B cell (primary cell): ENCODE measurements at regions not wholly inside any gene's neighbourhood (a gene's known extent, or its start where the extent isn't known, plus 50 kb on each side); places are given as distances from the start of the nearest gene placed in this dataset.
"Not testable (repeated sequence)": the region's sequence is repeated elsewhere in the genome, so short reads cannot be mapped to it uniquely, and the experiment has no call there.

ENCODE experiments used
- ATAC-seq: fragments of 200-7000 bp; cut with Tn5 transposase; one replicate; pipeline ENCODE4 v1.10.0; 2021; ENCODE audit warnings: low read depth, mild to moderate bottlenecking, moderate number of reproducible peaks, moderate library complexity
- CTCF ChIA-PET: fragments of 350-600 bp; sonication (Branson Sonifier 250); formaldehyde crosslinking; loops from one replicate; lab custom pipeline; 2021; ENCODE audit warnings: antibody characterized with exemption, inconsistent platforms; lab: Charles Lee
- POLR2A ChIA-PET: fragments of 350-600 bp; sonication (Branson Sonifier 250); formaldehyde crosslinking; loops from one replicate; lab custom pipeline; 2021; ENCODE audit warnings: antibody characterized with exemption; lab: Charles Lee
- DNase-seq: peaks from one replicate; pipeline ENCODE4 v3.0.0; 2013
- H2AFZ ChIP-seq: 2 replicates; pipeline ENCODE4 v1.6.1; 2012; ENCODE audit warnings: mild to moderate bottlenecking, low read depth, low read length; ENCODE audit not compliant: insufficient read depth, poor library complexity, severe bottlenecking
- H3K27ac ChIP-seq, 2 donors: 1 replicate in 1 of 2; 2 replicates in 1 of 2; pipeline ENCODE4 v1.5.1; 2012 to 2013; ENCODE audit warnings: low read length in 2 of 2, mild to moderate bottlenecking in 2 of 2, moderate library complexity in 1 of 2
- H3K27me3 ChIP-seq, 4 experiments: fragments of 200-600 bp in 1 of 4; sonication (generic) in 1 of 4; replicated peaks in 1 of 4; 1 replicate in 2 of 4; 2 replicates in 2 of 4; pipeline versions ENCODE4 v1.6.1 to v1.7.0; 2013 to 2016; ENCODE audit warnings: low read length in 3 of 4, mild to moderate bottlenecking in 2 of 4, mixed read lengths in 1 of 4, moderate library complexity in 1 of 4; ENCODE audit not compliant: insufficient read depth in 4 of 4, control insufficient read depth in 3 of 4; ENCODE audit errors: control extremely low read depth in 1 of 4
- H3K36me3 ChIP-seq, 2 experiments: replicated peaks in 1 of 2; 1 replicate in 1 of 2; 2 replicates in 1 of 2; pipeline versions ENCODE4 v1.6.1 to v1.7.1; 2013; ENCODE audit warnings: low read length in 1 of 2; ENCODE audit not compliant: insufficient read depth in 2 of 2, control insufficient read depth in 1 of 2; ENCODE audit errors: control extremely low read depth in 1 of 2, extremely low read depth in 1 of 2
- H3K4me1 ChIP-seq, 2 donors: fragments of 200-600 bp in 1 of 2; sonication (generic) in 1 of 2; 1 replicate in 1 of 2; 2 replicates in 1 of 2; pipeline versions ENCODE4 v1.5.1 to v1.6.1; 2013 to 2017; ENCODE audit warnings: low read length in 2 of 2; ENCODE audit not compliant: control insufficient read depth in 2 of 2, insufficient read depth in 2 of 2
- H3K4me2 ChIP-seq: replicated peaks from 2 replicates; pipeline ENCODE3; 2012; ENCODE audit warnings: mild to moderate bottlenecking, low read depth, low read length; ENCODE audit not compliant: poor library complexity, severe bottlenecking
- H3K4me3 ChIP-seq, 5 experiments: fragments of 200-600 bp in 1 of 5; sonication (generic) in 1 of 5; 1 replicate in 3 of 5; 2 replicates in 2 of 5; pipeline versions ENCODE4 v1.5.1 to v1.7.0; 2011 to 2016; ENCODE audit warnings: low read length in 4 of 5, mild to moderate bottlenecking in 4 of 5, low read depth in 2 of 5, control low read depth in 1 of 5, moderate library complexity in 1 of 5; ENCODE audit not compliant: insufficient read depth in 1 of 5; ENCODE audit errors: control extremely low read depth in 1 of 5, extremely low read depth in 1 of 5
- H3K79me2 ChIP-seq: fragments of 200-600 bp; sonication (generic); one replicate; pipeline ENCODE4 v1.6.0; 2016; ENCODE audit warnings: low read length; ENCODE audit not compliant: control insufficient read depth, insufficient read depth
- H3K9ac ChIP-seq: fragments of 200-600 bp; sonication (generic); 2 replicates; pipeline ENCODE4 v1.6.1; 2017; ENCODE audit warnings: mild to moderate bottlenecking, low read length, moderate library complexity
- H3K9me3 ChIP-seq, 3 donors: one replicate each; pipeline versions ENCODE4 v1.6.1 to v1.7.1; 2013; ENCODE audit warnings: low read length in 2 of 3; ENCODE audit not compliant: control insufficient read depth in 2 of 3, insufficient read depth in 1 of 3; ENCODE audit errors: control extremely low read depth in 1 of 3
- H4K20me1 ChIP-seq: 2 replicates; pipeline ENCODE4 v1.6.0; 2012; ENCODE audit warnings: mild to moderate bottlenecking, low read length; ENCODE audit not compliant: insufficient read depth, control insufficient read depth, poor library complexity, severe bottlenecking
- H3K27ac Mint-ChIP-seq: one replicate; pipeline ENCODE4 v1.8.0; 2021; ENCODE audit warnings: mixed read lengths
- H3K27me3 Mint-ChIP-seq: one replicate; pipeline ENCODE4 v1.8.0; 2021; ENCODE audit warnings: mixed read lengths
- H3K4me1 Mint-ChIP-seq: one replicate; pipeline ENCODE4 v1.8.0; 2021; ENCODE audit warnings: mixed read lengths
- H3K4me3 Mint-ChIP-seq: one replicate; pipeline ENCODE4 v1.8.0; 2021; ENCODE audit warnings: mixed read lengths
- H3K9me3 Mint-ChIP-seq: one replicate; pipeline ENCODE4 v1.8.0; 2022; ENCODE audit warnings: mixed read lengths; ENCODE audit not compliant: insufficient read depth
- EZH2 ChIP-seq: IDR thresholded peaks from 2 replicates; pipeline ENCODE4 v1.6.1; 2012; ENCODE audit warnings: borderline replicate concordance, low read depth, mild to moderate bottlenecking, moderate library complexity, low read length; ENCODE audit not compliant: insufficient read depth, poor library complexity, severe bottlenecking
- WGBS: methylation state at CpG from one replicate; pipeline ENCODE4 v1.1.5; 2013; ENCODE audit warnings: missing lambda C conversion rate; ENCODE audit not compliant: insufficient coverage; 5-methylcytosine and 5-hydroxymethylcytosine counted together
- intact Hi-C: fragments of 100-400 bp; cut with micrococcal nuclease; formaldehyde crosslinking; loops from one replicate; pipeline ENCODE4 v1.10.0; 2022
- TF ChIP-seq, protein P1 (sequence below): fragments of 200-600 bp; IDR thresholded peaks from one replicate; pipeline ENCODE4 v1.8.0; 2022; ENCODE audit warnings: antibody characterized with exemption, mild to moderate bottlenecking

DNA sequence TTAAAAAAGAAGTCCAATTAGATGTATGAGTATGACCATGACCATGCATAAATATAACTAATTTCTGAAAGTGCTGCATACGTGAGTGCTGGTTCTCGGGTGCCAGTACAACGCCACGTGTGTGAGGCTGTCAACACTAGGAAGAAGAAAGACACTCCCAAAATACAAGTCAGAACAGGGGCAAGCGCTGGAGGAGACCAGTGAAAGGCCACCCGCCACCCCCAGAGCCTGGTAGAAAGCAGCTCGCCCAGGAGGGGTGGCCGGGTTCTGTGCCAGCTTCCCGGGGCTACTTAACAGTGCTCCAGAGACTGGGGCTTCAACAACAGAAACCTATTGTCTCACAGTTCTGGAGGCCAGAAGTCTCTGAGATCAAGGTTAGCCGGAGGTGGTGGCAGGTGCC, 147.6 kb downstream of the RTP5 start:
- Histone ChIP-seq H3K27me3 (peaks cover 0 to 2% (median 0%) of the 10 kb centered on the region in 4 experiments), H3K9ac (no peak overlapping the region), H3K79me2 (no peaks in the 10 kb centered on the region), H3K9me3 (peaks cover 0 to 4% (median 0%) of the 10 kb centered on the region in 3 donors), H3K4me2 (no peak overlapping the region), H4K20me1 (no peaks in the 10 kb centered on the region), H2AFZ (no peak overlapping the region), H3K4me3 (no peak overlapping the region), H3K36me3 (no peaks in the 10 kb centered on the region), H3K27ac (no peak overlapping the region), H3K4me1 (no peaks in the 10 kb centered on the region)
- Mint-ChIP-seq H3K27me3 (peaks cover 6% of the 10 kb centered on the region), H3K4me3 (no peak overlapping the region), H3K4me1 (peaks cover 20% of the 10 kb centered on the region), H3K27ac (no peak overlapping the region), H3K9me3 (no peaks in the 10 kb centered on the region)
- no peak for TF ChIP-seq EZH2
- TF ChIP-seq, protein P1, sequence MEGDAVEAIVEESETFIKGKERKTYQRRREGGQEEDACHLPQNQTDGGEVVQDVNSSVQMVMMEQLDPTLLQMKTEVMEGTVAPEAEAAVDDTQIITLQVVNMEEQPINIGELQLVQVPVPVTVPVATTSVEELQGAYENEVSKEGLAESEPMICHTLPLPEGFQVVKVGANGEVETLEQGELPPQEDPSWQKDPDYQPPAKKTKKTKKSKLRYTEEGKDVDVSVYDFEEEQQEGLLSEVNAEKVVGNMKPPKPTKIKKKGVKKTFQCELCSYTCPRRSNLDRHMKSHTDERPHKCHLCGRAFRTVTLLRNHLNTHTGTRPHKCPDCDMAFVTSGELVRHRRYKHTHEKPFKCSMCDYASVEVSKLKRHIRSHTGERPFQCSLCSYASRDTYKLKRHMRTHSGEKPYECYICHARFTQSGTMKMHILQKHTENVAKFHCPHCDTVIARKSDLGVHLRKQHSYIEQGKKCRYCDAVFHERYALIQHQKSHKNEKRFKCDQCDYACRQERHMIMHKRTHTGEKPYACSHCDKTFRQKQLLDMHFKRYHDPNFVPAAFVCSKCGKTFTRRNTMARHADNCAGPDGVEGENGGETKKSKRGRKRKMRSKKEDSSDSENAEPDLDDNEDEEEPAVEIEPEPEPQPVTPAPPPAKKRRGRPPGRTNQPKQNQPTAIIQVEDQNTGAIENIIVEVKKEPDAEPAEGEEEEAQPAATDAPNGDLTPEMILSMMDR = no peak
- POLR2A ChIA-PET = no interaction called here
- ATAC-seq = no peak
- CTCF ChIA-PET = interaction anchor here (4.8 kb wide), 1 partner anchor 66 kb away, joined by 33 read pairs; no protein-coding TSS in a partner anchor
- 100% methylated on average over 5 of the region's 10 CpGs for WGBS
- no peak for DNase-seq
- intact Hi-C loops = no loop called here

DNA sequence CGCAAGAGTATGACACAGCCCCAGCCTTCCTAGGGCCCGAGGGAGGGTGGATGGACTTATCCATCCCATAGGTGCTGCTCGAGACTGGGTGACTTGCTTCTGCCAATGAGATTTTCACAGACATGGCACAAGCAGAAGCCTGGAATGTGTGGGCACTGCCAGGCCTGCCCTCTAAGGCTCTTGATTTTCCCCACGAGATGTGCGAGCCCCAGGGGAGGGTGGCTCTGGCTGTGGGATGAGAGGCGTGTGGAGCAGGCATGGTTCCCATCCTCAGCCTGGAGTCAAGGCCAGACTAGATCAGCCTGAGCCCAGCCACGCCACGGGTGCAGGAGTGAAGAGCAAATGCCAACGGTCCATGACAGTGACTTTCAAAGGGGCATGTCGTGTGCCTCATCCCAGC, 148.9 kb downstream of the RTP5 start:
- H3K27me3 Mint-ChIP-seq = peaks cover 16% of the 10 kb centered on the region
- H3K4me2 ChIP-seq, H3K4me3 ChIP-seq, H3K79me2 ChIP-seq, H4K20me1 ChIP-seq, H3K36me3 ChIP-seq, ATAC-seq, H3K27ac Mint-ChIP-seq, H3K27ac ChIP-seq, H2AFZ ChIP-seq, H3K4me3 Mint-ChIP-seq, H3K9me3 Mint-ChIP-seq, H3K4me1 ChIP-seq, H3K9me3 ChIP-seq, H3K9ac ChIP-seq, intact Hi-C loops, DNase-seq: not testable (repeated sequence)
- H3K27me3 ChIP-seq = peaks cover 0 to 11% (median 0%) of the 10 kb centered on the region in 4 experiments
- CTCF ChIA-PET = interaction anchor here (4.8 kb wide), 1 partner anchor 67 kb away, joined by 33 read pairs; no protein-coding TSS in a partner anchor
- 87% methylated on average over 7 of the region's 10 CpGs for WGBS
- POLR2A ChIA-PET = interaction anchor here (0.7 kb wide), 1 partner anchor 15 kb away, joined by 4 read pairs; no protein-coding TSS in a partner anchor
- peaks cover 19% of the 10 kb centered on the region for H3K4me1 Mint-ChIP-seq
